Fibroblast of lung (primary cell): ENCODE measurements at regions not wholly inside any gene's neighbourhood (a gene's known extent, or its start where the extent isn't known, plus 50 kb on each side); places are given as distances from the start of the nearest gene placed in this dataset.

ENCODE experiments used
- CTCF ChIP-seq, 2 donors: IDR thresholded peaks in 1 of 2; conservative IDR thresholded peaks in 1 of 2; 1 replicate in 1 of 2; 2 replicates in 1 of 2; pipeline ENCODE4 v1.5.1; 2011 to 2012; ENCODE audit warnings: low read length in 2 of 2, control low read depth in 1 of 2, inconsistent platforms in 1 of 2, low read depth in 1 of 2, mild to moderate bottlenecking in 1 of 2
- EZH2 ChIP-seq: IDR thresholded peaks from 2 replicates; pipeline ENCODE4 v1.5.1; 2012; ENCODE audit warnings: low read length, control low read depth, mild to moderate bottlenecking; ENCODE audit errors: missing control alignments

DNA sequence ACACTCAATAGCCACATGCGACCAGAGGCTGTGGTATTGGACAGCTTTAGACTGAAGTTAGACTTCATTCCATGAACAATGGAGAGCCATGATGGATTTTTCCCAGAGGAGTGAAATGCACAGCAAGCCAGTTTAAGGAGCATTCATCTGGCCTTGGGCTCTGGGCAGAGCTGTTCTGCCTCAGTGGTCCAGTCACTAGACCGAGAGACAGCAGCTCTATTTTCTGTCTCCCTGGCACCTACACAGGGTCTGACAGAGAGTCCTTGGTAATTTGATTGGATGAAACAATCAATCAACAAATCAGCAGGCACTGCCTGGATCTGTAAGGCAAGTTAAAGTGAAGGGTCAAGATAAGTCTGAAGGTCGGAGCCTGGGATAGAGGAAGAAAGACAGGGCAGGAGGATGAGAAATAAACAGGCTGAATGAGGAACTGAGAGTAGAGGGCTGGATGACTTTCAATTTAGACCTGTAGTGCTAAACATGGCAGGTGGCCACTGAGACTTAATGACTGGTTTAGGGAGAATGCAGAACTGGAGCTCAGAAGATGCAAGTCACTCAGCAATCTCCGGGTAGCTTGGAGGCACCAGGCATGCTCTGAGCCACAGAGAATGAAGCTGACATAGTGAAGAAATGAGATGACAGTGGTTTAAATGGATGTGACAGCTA lies 98.5 kb upstream of the SLC25A36 start:
- TF ChIP-seq CTCF (conservative IDR thresholded peaks at IDR 0.05 in 1 of 2, IDR thresholded peaks at IDR 0.05 in 1 of 2; ENCODE audit: low read depth in 1 of 2, low read length in 2 of 2) (no peak), EZH2 (no peak)
